ENCODE measurements at regions not wholly inside any gene's neighbourhood (a gene's known extent, or its start where the extent isn't known, plus 50 kb on each side); places are given as distances from the start of the nearest gene placed in this dataset.

DNA sequence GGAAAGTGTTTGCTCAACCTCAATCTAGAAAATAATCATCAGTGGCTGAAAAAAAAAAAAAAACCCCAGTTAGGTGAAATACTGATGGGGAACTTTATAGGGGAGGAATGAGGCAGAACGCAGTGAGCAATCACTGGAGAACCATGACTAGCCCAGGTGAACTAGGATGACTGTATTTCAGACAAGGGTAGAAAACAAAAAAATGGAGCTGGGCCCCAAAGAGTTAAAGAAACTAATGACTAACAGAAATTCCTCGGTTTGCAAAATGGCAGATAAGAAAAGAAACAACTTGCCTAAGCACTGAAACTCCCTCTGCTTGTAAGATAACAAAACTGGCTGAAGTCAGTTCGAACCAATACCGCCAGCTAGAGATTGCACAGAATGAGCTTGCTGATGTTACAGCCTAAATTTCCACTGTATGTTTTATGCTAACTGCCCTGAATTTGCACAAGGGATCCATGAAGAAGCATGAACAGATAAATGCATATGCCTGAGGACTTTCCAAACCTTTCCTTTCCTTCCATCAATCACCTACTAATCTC, 245.9 kb downstream of the METTL4 start:
- H2BK120ac ChIP-seq (ENCODE audit: low read depth, low read length), result no peak overlapping the region
- H3K9ac ChIP-seq (ENCODE audit: low read length), result no peak overlapping the region
- no peak overlapping the region for H4K8ac ChIP-seq (ENCODE audit: low read length)
- no peaks in the 10 kb centered on the region for H3K79me1 ChIP-seq (replicated peaks; ENCODE audit: low read length, poor library complexity, severe bottlenecking)
- no peaks in the 10 kb centered on the region for H3K36me3 ChIP-seq (ENCODE audit: control insufficient read depth in 1 of 2, insufficient read depth in 2 of 2, low read depth in 1 of 2, low read length in 2 of 2)
- no peak overlapping the region for H2BK15ac ChIP-seq (ENCODE audit: low read depth, poor library complexity, severe bottlenecking)
- H3K9me3 ChIP-seq (ENCODE audit: control insufficient read depth, low read length), result peaks cover 4% of the 10 kb centered on the region
- WGBS, result 42% methylated on average over 4 of the region's 4 CpGs
- no peak overlapping the region for H3K14ac ChIP-seq (ENCODE audit: low read length in 2 of 2)
- no peak overlapping the region for H2AK5ac ChIP-seq (ENCODE audit: low read length, severe bottlenecking)
- H3K4me2 ChIP-seq (ENCODE audit: low read length, poor library complexity, severe bottlenecking), result no peak overlapping the region
- no peak overlapping the region for H3K27ac ChIP-seq (ENCODE audit: low read length, poor library complexity, severe bottlenecking)
- H3K4me3 ChIP-seq (ENCODE audit: insufficient read depth in 1 of 2, low read depth in 1 of 2, low read length in 2 of 2), result no peak overlapping the region
- H3K4ac ChIP-seq (ENCODE audit: low read depth in 1 of 2, low read length in 2 of 2), result no peak overlapping the region
- no peak overlapping the region for H2BK12ac ChIP-seq (ENCODE audit: low read length in 2 of 2)
- H3K27me3 ChIP-seq (ENCODE audit: control insufficient read depth in 1 of 2, insufficient read depth in 1 of 2, low read length in 2 of 2), result peaks cover 0 to 3% of the 10 kb centered on the region in 2 experiments
- no peak overlapping the region for H2BK5ac ChIP-seq (ENCODE audit: low read depth, low read length, poor library complexity, severe bottlenecking)
- peaks cover 2% of the 10 kb centered on the region for H3K4me1 ChIP-seq (ENCODE audit: control insufficient read depth, insufficient read depth, low read depth, low read length)
- no peak overlapping the region for H2AFZ ChIP-seq (ENCODE audit: low read depth, low read length)
- H3K23ac ChIP-seq (ENCODE audit: low read length in 2 of 2), result no peak overlapping the region
- H4K91ac ChIP-seq (ENCODE audit: low read length), result no peak overlapping the region
- no peak overlapping the region for H3K18ac ChIP-seq (ENCODE audit: low read depth in 1 of 2, low read length in 2 of 2)
- peak; percentile 44 for DNase-seq

DNA sequence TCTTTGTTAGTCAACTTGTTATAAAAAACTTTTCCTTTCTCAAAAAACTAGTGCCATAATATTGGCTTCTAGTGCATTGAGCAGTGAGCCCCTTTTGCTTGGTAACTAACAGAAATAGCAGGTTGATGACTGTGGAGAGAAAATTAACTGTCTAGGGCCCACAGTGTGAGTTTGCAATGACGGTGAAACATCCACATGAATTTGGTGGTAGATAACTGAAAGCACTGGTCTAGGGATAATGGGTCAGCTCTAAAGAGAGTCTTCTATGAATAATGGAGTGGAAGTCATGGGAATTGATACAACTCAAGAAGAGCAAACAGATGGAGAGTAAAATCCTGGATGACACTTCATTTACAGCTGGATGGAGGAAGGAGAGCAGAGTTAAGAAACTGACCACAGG, 245.4 kb downstream of the METTL4 start:
- Histone ChIP-seq H2AK5ac (ENCODE audit: low read length, severe bottlenecking) (no peak overlapping the region), H3K4me2 (ENCODE audit: low read length, poor library complexity, severe bottlenecking) (no peak overlapping the region), H3K23ac (ENCODE audit: low read length in 2 of 2) (no peak overlapping the region), H3K4me1 (ENCODE audit: control insufficient read depth, insufficient read depth, low read depth, low read length) (peaks cover 2% of the 10 kb centered on the region), H3K9me3 (ENCODE audit: control insufficient read depth, low read length) (peaks cover 4% of the 10 kb centered on the region), H4K91ac (ENCODE audit: low read length) (no peak overlapping the region), H2BK12ac (ENCODE audit: low read length in 2 of 2) (no peak overlapping the region), H3K18ac (ENCODE audit: low read depth in 1 of 2, low read length in 2 of 2) (no peak overlapping the region), H3K14ac (ENCODE audit: low read length in 2 of 2) (no peak overlapping the region), H4K8ac (ENCODE audit: low read length) (no peak overlapping the region), H2BK15ac (ENCODE audit: low read depth, poor library complexity, severe bottlenecking) (no peak overlapping the region), H2BK5ac (ENCODE audit: low read depth, low read length, poor library complexity, severe bottlenecking) (no peak overlapping the region), H3K27ac (ENCODE audit: low read length, poor library complexity, severe bottlenecking) (no peak overlapping the region), H3K9ac (ENCODE audit: low read length) (no peak overlapping the region), H3K36me3 (ENCODE audit: control insufficient read depth in 1 of 2, insufficient read depth in 2 of 2, low read depth in 1 of 2, low read length in 2 of 2) (no peaks in the 10 kb centered on the region), H3K4ac (ENCODE audit: low read depth in 1 of 2, low read length in 2 of 2) (no peak overlapping the region), H2BK120ac (ENCODE audit: low read depth, low read length) (no peak overlapping the region), H3K79me1 (replicated peaks; ENCODE audit: low read length, poor library complexity, severe bottlenecking) (no peaks in the 10 kb centered on the region), H3K27me3 (ENCODE audit: control insufficient read depth in 1 of 2, insufficient read depth in 1 of 2, low read length in 2 of 2) (peaks cover 0 to 3% of the 10 kb centered on the region in 2 experiments), H3K4me3 (ENCODE audit: insufficient read depth in 1 of 2, low read depth in 1 of 2, low read length in 2 of 2) (no peak overlapping the region), H2AFZ (ENCODE audit: low read depth, low read length) (no peak overlapping the region)
- no peak for DNase-seq
- 95% methylated on average over 1 of the region's 1 CpG for WGBS

- peaks cover 2% of the 10 kb centered on the region for H3K4me1 ChIP-seq (ENCODE audit: control insufficient read depth, insufficient read depth, low read depth, low read length)
- 61% methylated on average over 5 of the region's 6 CpGs for WGBS
- no peak overlapping the region for H3K27ac ChIP-seq (ENCODE audit: low read length, poor library complexity, severe bottlenecking)
- no peak overlapping the region for H2AFZ ChIP-seq (ENCODE audit: low read depth, low read length)
- no peaks in the 10 kb centered on the region for H3K79me1 ChIP-seq (replicated peaks; ENCODE audit: low read length, poor library complexity, severe bottlenecking)
- no peak overlapping the region for H2BK120ac ChIP-seq (ENCODE audit: low read depth, low read length)
- H3K9me3 ChIP-seq (ENCODE audit: control insufficient read depth, low read length), result peaks cover 4% of the 10 kb centered on the region
- no peak overlapping the region for H3K18ac ChIP-seq (ENCODE audit: low read depth in 1 of 2, low read length in 2 of 2)
- no peak overlapping the region for H2BK12ac ChIP-seq (ENCODE audit: low read length in 2 of 2)
- no peak overlapping the region for H2AK5ac ChIP-seq (ENCODE audit: low read length, severe bottlenecking)
- peak overlapping the region; percentile 42 for H4K8ac ChIP-seq (ENCODE audit: low read length)
- H3K4ac ChIP-seq (ENCODE audit: low read depth in 1 of 2, low read length in 2 of 2), result no peak overlapping the region
- H3K36me3 ChIP-seq (ENCODE audit: control insufficient read depth in 1 of 2, insufficient read depth in 2 of 2, low read depth in 1 of 2, low read length in 2 of 2), result no peaks in the 10 kb centered on the region
- H3K23ac ChIP-seq (ENCODE audit: low read length in 2 of 2), result no peak overlapping the region
- H2BK5ac ChIP-seq (ENCODE audit: low read depth, low read length, poor library complexity, severe bottlenecking), result no peak overlapping the region
- no peak overlapping the region for H3K4me3 ChIP-seq (ENCODE audit: insufficient read depth in 1 of 2, low read depth in 1 of 2, low read length in 2 of 2)
- no peak overlapping the region for H4K91ac ChIP-seq (ENCODE audit: low read length)
- H2BK15ac ChIP-seq (ENCODE audit: low read depth, poor library complexity, severe bottlenecking), result no peak overlapping the region
- no peak for DNase-seq
- peaks cover 0 to 3% of the 10 kb centered on the region in 2 experiments for H3K27me3 ChIP-seq (ENCODE audit: control insufficient read depth in 1 of 2, insufficient read depth in 1 of 2, low read length in 2 of 2)
- H3K9ac ChIP-seq (ENCODE audit: low read length), result no peak overlapping the region
- no peak overlapping the region for H3K14ac ChIP-seq (ENCODE audit: low read length in 2 of 2)
- no peak overlapping the region for H3K4me2 ChIP-seq (ENCODE audit: low read length, poor library complexity, severe bottlenecking)
These were observed 244.3 kb downstream of the METTL4 start for GRCh38 chr18:2326999-2327398.

DNA sequence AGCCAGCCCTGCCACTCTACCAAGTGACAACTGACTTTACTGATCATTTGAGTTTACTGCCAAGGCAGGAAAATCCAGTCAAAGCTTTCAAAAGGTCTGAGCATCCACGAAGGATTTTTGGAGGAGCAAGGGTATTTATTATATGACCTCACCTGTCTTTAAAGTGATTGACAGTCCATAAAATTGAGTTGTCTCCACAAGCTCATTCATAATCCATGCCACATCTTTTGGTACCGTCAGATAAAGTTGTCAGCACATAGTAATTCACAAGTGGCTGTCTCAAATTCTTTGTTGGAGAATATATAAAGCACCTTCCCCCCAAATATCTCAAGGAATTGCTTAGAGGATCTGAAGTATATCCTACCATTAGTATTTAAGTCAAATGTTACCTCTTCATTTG, 240.5 kb downstream of the METTL4 start:
- H3K79me1 ChIP-seq (replicated peaks; ENCODE audit: low read length, poor library complexity, severe bottlenecking), result no peaks in the 10 kb centered on the region
- no peaks in the 10 kb centered on the region for H3K9me3 ChIP-seq (ENCODE audit: control insufficient read depth, low read length)
- H3K4me2 ChIP-seq (ENCODE audit: low read length, poor library complexity, severe bottlenecking), result no peak overlapping the region
- H3K36me3 ChIP-seq (ENCODE audit: control insufficient read depth in 1 of 2, insufficient read depth in 2 of 2, low read depth in 1 of 2, low read length in 2 of 2), result no peaks in the 10 kb centered on the region
- H2BK5ac ChIP-seq (ENCODE audit: low read depth, low read length, poor library complexity, severe bottlenecking), result no peak overlapping the region
- H3K23ac ChIP-seq (ENCODE audit: low read length in 2 of 2), result no peak overlapping the region
- H2BK120ac ChIP-seq (ENCODE audit: low read depth, low read length), result no peak overlapping the region
- peaks cover 0 to 3% of the 10 kb centered on the region in 2 experiments for H3K27me3 ChIP-seq (ENCODE audit: control insufficient read depth in 1 of 2, insufficient read depth in 1 of 2, low read length in 2 of 2)
- no peak overlapping the region for H4K8ac ChIP-seq (ENCODE audit: low read length)
- no peak overlapping the region for H3K18ac ChIP-seq (ENCODE audit: low read depth in 1 of 2, low read length in 2 of 2)
- peaks cover 2% of the 10 kb centered on the region for H3K4me1 ChIP-seq (ENCODE audit: control insufficient read depth, insufficient read depth, low read depth, low read length)
- no peak overlapping the region for H3K9ac ChIP-seq (ENCODE audit: low read length)
- H3K4me3 ChIP-seq (ENCODE audit: insufficient read depth in 1 of 2, low read depth in 1 of 2, low read length in 2 of 2), result no peak overlapping the region
- H2BK12ac ChIP-seq (ENCODE audit: low read length in 2 of 2), result no peak overlapping the region
- H3K4ac ChIP-seq (ENCODE audit: low read depth in 1 of 2, low read length in 2 of 2), result no peak overlapping the region
- WGBS, result 65% methylated on average over 2 of the region's 2 CpGs
- H3K14ac ChIP-seq (ENCODE audit: low read length in 2 of 2), result no peak overlapping the region
- DNase-seq, result no peak
- no peak overlapping the region for H2AFZ ChIP-seq (ENCODE audit: low read depth, low read length)
- no peak overlapping the region for H2AK5ac ChIP-seq (ENCODE audit: low read length, severe bottlenecking)
- no peak overlapping the region for H3K27ac ChIP-seq (ENCODE audit: low read length, poor library complexity, severe bottlenecking)
- no peak overlapping the region for H4K91ac ChIP-seq (ENCODE audit: low read length)
- H2BK15ac ChIP-seq (ENCODE audit: low read depth, poor library complexity, severe bottlenecking), result no peak overlapping the region
